ENCODE measurements at regions not wholly inside any gene's neighbourhood (a gene's known extent, or its start where the extent isn't known, plus 50 kb on each side); places are given as distances from the start of the nearest gene placed in this dataset.

- no peaks in the 10 kb centered on the region for H3K9me3 ChIP-seq
- no peak overlapping the region for H3K27ac ChIP-seq
- TF ChIP-seq POLR2AphosphoS5 (IDR thresholded peaks at IDR 0.05): no peak
- TF ChIP-seq, protein P1, sequence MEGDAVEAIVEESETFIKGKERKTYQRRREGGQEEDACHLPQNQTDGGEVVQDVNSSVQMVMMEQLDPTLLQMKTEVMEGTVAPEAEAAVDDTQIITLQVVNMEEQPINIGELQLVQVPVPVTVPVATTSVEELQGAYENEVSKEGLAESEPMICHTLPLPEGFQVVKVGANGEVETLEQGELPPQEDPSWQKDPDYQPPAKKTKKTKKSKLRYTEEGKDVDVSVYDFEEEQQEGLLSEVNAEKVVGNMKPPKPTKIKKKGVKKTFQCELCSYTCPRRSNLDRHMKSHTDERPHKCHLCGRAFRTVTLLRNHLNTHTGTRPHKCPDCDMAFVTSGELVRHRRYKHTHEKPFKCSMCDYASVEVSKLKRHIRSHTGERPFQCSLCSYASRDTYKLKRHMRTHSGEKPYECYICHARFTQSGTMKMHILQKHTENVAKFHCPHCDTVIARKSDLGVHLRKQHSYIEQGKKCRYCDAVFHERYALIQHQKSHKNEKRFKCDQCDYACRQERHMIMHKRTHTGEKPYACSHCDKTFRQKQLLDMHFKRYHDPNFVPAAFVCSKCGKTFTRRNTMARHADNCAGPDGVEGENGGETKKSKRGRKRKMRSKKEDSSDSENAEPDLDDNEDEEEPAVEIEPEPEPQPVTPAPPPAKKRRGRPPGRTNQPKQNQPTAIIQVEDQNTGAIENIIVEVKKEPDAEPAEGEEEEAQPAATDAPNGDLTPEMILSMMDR (IDR thresholded peaks at IDR 0.05): no peak
- TF ChIP-seq POLR2A (IDR thresholded peaks at IDR 0.05): no peak
- no peak for TF ChIP-seq EP300 (IDR thresholded peaks at IDR 0.05)
- H3K4me3 ChIP-seq: no peak overlapping the region
- WGBS: 74% methylated on average over 1 of the region's 1 CpG
- peak in 1 of 2 donors; percentile 8 for DNase-seq (ENCODE audit: low spot score in 2 of 2)
- peaks cover 9% of the 10 kb centered on the region for H3K4me1 ChIP-seq
- no peaks in the 10 kb centered on the region for H3K36me3 ChIP-seq
- peaks cover 46% of the 10 kb centered on the region for H3K27me3 ChIP-seq
These were observed 97.6 kb upstream of the DIO3 start for GRCh38 chr14:101463566-101464171.

- WGBS: 83% methylated on average over 17 of the region's 17 CpGs
- H3K27me3 ChIP-seq: peaks cover 38% of the 10 kb centered on the region
- DNase-seq (ENCODE audit: low spot score in 2 of 2): peak in 1 of 2 donors; percentile 56
- H3K36me3 ChIP-seq: no peaks in the 10 kb centered on the region
- H3K27ac ChIP-seq: no peak overlapping the region
- H3K4me3 ChIP-seq: no peak overlapping the region
- H3K4me1 ChIP-seq: peaks cover 1% of the 10 kb centered on the region
- H3K9me3 ChIP-seq: no peaks in the 10 kb centered on the region
- no peak for TF ChIP-seq POLR2AphosphoS5 (IDR thresholded peaks at IDR 0.05)
- TF ChIP-seq EP300 (IDR thresholded peaks at IDR 0.05): no peak
These were observed 96.8 kb upstream of the DIO3 start for GRCh38 chr14:101464310-101464983.

GRCh38 chr14:101464984-101465794 is 96.1 kb upstream of the DIO3 start:
- TF ChIP-seq, protein P1 (IDR thresholded peaks at IDR 0.05): no peak
- no peak for TF ChIP-seq EP300 (IDR thresholded peaks at IDR 0.05)
- no peak for TF ChIP-seq POLR2AphosphoS5 (IDR thresholded peaks at IDR 0.05)
- TF ChIP-seq POLR2A (IDR thresholded peaks at IDR 0.05): no peak
- Histone ChIP-seq H3K9me3 (no peaks in the 10 kb centered on the region), H3K27ac (no peak overlapping the region), H3K27me3 (peaks cover 31% of the 10 kb centered on the region), H3K36me3 (no peaks in the 10 kb centered on the region), H3K4me3 (no peak overlapping the region), H3K4me1 (no peaks in the 10 kb centered on the region)
- peak in 1 of 2 donors; percentile 41 for DNase-seq (ENCODE audit: low spot score in 2 of 2)
- 83% methylated on average over 11 of the region's 14 CpGs for WGBS

- H3K9me3 ChIP-seq: no peaks in the 10 kb centered on the region
- H3K4me3 ChIP-seq: no peak overlapping the region
- no peaks in the 10 kb centered on the region for H3K4me1 ChIP-seq
- no peak overlapping the region for H3K27ac ChIP-seq
- TF ChIP-seq, protein P1 (IDR thresholded peaks at IDR 0.05): no peak
- TF ChIP-seq POLR2AphosphoS5 (IDR thresholded peaks at IDR 0.05): no peak
- no peak for TF ChIP-seq EP300 (IDR thresholded peaks at IDR 0.05)
- TF ChIP-seq POLR2A (IDR thresholded peaks at IDR 0.05): no peak
- no peaks in the 10 kb centered on the region for H3K36me3 ChIP-seq
- 89% methylated on average over 3 of the region's 9 CpGs for WGBS
- DNase-seq (ENCODE audit: low spot score in 2 of 2): peak in 1 of 2 donors; percentile 61
- peaks cover 23% of the 10 kb centered on the region for H3K27me3 ChIP-seq
These were observed 95.4 kb upstream of the DIO3 start for GRCh38 chr14:101465795-101466448.

DNA sequence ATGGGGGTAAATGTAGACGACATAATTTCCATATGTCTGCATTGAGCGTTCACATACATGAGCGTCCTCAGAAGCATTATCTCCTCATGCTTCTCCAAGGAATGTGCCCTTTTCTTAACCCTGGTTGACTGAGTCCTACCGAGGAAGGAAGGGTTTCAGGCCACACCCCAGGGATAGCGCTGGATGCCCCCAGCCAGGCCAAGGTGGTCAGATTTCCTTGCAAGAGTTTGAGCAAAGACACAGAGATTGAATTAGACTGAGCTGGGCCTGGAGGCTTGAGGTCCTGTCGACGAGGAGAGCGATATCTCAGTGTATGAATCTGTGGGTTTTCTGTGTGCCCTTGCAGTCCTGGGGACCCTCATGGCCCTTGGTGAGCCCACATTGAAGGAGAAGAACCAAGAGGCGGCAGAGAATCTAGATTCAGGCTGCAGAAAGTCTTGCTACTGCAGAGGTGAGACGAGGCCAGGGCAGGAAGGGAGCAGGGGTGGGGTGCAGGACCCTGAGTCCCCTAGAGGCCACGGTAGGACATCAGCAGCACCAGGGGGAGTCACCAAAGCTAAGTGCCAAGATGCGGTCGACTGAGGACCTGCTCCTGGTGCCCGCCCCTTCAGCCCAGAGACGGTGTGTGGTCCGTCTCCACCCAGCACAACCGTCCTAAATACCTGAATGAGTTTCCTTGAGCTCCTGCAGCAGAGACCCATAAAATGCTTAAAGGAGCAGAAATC is 94.7 kb upstream of the DIO3 start:
- 80% methylated on average over 17 of the region's 17 CpGs for WGBS
- Histone ChIP-seq H3K4me1 (no peaks in the 10 kb centered on the region), H3K4me3 (no peak overlapping the region), H3K27ac (no peak overlapping the region), H3K27me3 (peaks cover 17% of the 10 kb centered on the region), H3K9me3 (no peaks in the 10 kb centered on the region), H3K36me3 (no peaks in the 10 kb centered on the region)
- peak in 1 of 2 donors; percentile 68 for DNase-seq (ENCODE audit: low spot score in 2 of 2)
- TF ChIP-seq, protein P1 (IDR thresholded peaks at IDR 0.05): no peak
- TF ChIP-seq POLR2AphosphoS5 (IDR thresholded peaks at IDR 0.05) (no peak), POLR2A (IDR thresholded peaks at IDR 0.05) (no peak), EP300 (IDR thresholded peaks at IDR 0.05) (no peak)

Measured in suprapubic skin (tissue), 4 donors.